ENCODE measurements at regions not wholly inside any gene's neighbourhood (a gene's known extent, or its start where the extent isn't known, plus 50 kb on each side); places are given as distances from the start of the nearest gene placed in this dataset.

DNA sequence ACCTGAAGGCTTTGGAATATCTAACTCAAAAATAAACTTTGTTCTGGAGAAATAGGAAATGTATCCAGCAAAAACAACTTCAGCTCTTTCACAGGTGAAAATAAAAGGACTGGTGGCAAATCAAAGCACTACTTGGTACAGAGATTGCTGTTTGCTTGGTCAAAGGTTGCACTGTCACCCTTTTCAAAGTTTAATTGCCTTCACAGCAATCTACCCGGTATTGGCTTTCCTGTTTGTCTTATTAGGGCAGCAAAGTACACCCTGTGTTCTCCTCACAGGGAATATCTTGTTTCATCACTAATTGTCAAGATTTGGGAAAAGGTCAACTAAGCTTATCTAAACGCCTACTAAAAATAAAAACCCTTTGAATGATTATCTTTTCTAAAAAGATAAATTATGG is 214.1 kb upstream of the ADCY2 start:
- H3K4me3 ChIP-seq, result no peak overlapping the region
- no peaks in the 10 kb centered on the region for H3K36me3 ChIP-seq (ENCODE audit: insufficient read depth in 1 of 2, low read depth in 1 of 2)
- no peak overlapping the region for H3K27ac ChIP-seq
- 19 to 28% (median 19%) methylated on average over 2 of the region's 2 CpGs for WGBS, 3 donors
- no peaks in the 10 kb centered on the region for H3K4me1 ChIP-seq
- TF ChIP-seq, protein P1, sequence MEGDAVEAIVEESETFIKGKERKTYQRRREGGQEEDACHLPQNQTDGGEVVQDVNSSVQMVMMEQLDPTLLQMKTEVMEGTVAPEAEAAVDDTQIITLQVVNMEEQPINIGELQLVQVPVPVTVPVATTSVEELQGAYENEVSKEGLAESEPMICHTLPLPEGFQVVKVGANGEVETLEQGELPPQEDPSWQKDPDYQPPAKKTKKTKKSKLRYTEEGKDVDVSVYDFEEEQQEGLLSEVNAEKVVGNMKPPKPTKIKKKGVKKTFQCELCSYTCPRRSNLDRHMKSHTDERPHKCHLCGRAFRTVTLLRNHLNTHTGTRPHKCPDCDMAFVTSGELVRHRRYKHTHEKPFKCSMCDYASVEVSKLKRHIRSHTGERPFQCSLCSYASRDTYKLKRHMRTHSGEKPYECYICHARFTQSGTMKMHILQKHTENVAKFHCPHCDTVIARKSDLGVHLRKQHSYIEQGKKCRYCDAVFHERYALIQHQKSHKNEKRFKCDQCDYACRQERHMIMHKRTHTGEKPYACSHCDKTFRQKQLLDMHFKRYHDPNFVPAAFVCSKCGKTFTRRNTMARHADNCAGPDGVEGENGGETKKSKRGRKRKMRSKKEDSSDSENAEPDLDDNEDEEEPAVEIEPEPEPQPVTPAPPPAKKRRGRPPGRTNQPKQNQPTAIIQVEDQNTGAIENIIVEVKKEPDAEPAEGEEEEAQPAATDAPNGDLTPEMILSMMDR (IDR thresholded peaks at IDR 0.05), result no peak
- DNase-seq, result no peak
- no peaks in the 10 kb centered on the region for H3K27me3 ChIP-seq (ENCODE audit: insufficient read depth in 3 of 3, low read length in 2 of 3)
- no peaks in the 10 kb centered on the region for H3K9me3 ChIP-seq
- intact Hi-C loops (cut with DNase I), result no loop called here
- ATAC-seq, result no peak

DNA sequence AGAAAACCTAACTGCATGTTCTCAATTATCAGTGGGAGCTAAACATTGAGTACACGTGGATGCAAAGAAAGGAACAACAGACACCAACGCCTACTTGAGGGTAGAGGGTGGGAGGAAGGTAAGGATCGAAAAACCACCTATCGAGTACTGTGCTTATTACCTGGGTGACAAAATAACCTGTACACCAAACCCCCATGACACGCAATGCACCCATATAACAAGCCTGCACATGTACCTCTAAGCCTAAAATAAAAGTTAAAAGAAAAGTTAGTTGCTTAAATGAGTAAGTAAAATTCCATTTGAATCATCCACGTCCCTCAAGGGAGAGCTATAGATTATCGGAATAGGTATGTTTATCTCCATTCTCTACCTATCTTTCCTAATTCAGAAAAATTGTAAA is 210.2 kb upstream of the ADCY2 start:
- 81 to 86% (median 81%) methylated on average over 7 of the region's 7 CpGs for WGBS, 3 donors
- Histone ChIP-seq H3K27ac (no peak overlapping the region), H3K4me3 (no peak overlapping the region), H3K9me3 (no peaks in the 10 kb centered on the region), H3K27me3 (ENCODE audit: insufficient read depth in 3 of 3, low read length in 2 of 3) (no peaks in the 10 kb centered on the region), H3K4me1 (no peaks in the 10 kb centered on the region), H3K36me3 (ENCODE audit: insufficient read depth in 1 of 2, low read depth in 1 of 2) (no peaks in the 10 kb centered on the region)
- ATAC-seq, result no peak
- DNase-seq, result no peak
- intact Hi-C loops (cut with DNase I), result no loop called here
- TF ChIP-seq, protein P1 (IDR thresholded peaks at IDR 0.05), result no peak

DNA sequence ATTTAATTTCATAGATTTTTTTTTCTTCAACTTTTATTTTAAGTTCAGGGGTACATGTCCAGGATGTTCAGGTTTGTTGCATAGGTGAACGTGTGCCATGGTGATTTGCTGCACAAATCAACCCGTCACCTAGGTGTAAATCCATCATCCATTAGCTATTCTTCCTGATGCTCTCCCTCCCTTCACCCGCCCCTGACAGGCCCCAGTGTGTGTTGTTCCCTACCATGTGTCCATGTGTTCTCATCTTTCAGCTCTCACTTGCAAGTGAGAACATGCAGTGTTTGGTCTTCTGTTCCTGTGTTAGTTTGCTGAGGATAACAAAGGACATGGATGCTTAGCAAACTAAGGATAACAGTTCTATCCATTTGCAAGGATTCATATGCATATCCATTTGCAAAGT is 209.1 kb upstream of the ADCY2 start:
- TF ChIP-seq, protein P1 (IDR thresholded peaks at IDR 0.05), result no peak
- 43 to 44% (median 43%) methylated on average over 3 of the region's 3 CpGs for WGBS, 3 donors

DNA sequence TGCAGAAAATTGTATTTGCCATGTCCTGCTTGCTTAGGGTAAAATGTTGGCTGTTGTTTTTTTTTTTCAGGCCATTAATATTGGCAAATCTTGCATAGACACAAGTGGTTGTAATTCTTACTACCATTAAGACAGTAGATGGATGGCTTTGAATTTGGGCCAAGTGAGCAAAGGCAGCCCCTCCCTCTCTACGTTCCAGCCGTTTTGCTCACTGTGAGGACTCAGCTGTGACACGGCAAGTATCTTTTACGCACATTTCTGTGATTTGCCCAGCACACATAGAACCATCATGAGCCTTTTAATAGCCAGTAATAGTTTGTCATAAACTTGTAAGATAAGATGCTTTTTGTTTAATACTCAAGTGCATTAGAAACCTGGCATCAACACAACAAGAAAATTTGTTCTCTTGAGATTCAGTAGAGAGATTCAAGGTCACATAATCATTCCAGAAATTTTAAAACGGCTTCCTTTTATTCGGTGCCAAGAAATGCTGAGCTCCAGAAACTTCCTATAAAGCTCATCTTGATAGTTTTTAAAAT is 205.2 kb upstream of the ADCY2 start:
- H3K36me3 ChIP-seq (ENCODE audit: insufficient read depth in 1 of 2, low read depth in 1 of 2), result no peaks in the 10 kb centered on the region
- no peak overlapping the region for H3K4me3 ChIP-seq
- ATAC-seq (no peak), DNase-seq (no peak)
- H3K9me3 ChIP-seq, result no peaks in the 10 kb centered on the region
- 28 to 31% (median 30%) methylated on average over 6 of the region's 6 CpGs for WGBS, 3 donors
- H3K27ac ChIP-seq, result no peak overlapping the region
- intact Hi-C loops (cut with DNase I), result no loop called here
- no peaks in the 10 kb centered on the region for H3K4me1 ChIP-seq
- H3K27me3 ChIP-seq (ENCODE audit: insufficient read depth in 3 of 3, low read length in 2 of 3), result peaks cover 0 to 7% (median 0%) of the 10 kb centered on the region in 3 donors
- TF ChIP-seq, protein P1 (IDR thresholded peaks at IDR 0.05), result no peak

More for the DNA sequence above, 209.1 kb upstream of the ADCY2 start:
- intact Hi-C loops (cut with DNase I), result no loop called here
- no peak for DNase-seq
- Histone ChIP-seq H3K4me1 (no peaks in the 10 kb centered on the region), H3K4me3 (no peak overlapping the region), H3K36me3 (ENCODE audit: insufficient read depth in 1 of 2, low read depth in 1 of 2) (no peaks in the 10 kb centered on the region), H3K27ac (no peak overlapping the region), H3K27me3 (ENCODE audit: insufficient read depth in 3 of 3, low read length in 2 of 3) (no peaks in the 10 kb centered on the region), H3K9me3 (no peaks in the 10 kb centered on the region)
- no peak for ATAC-seq

GRCh38 chr5:7192016-7192415 is 203.9 kb upstream of the ADCY2 start:
- peaks cover 0 to 7% (median 0%) of the 10 kb centered on the region in 3 donors for H3K27me3 ChIP-seq (ENCODE audit: insufficient read depth in 3 of 3, low read length in 2 of 3)
- no peak for ATAC-seq
- H3K4me3 ChIP-seq, result no peak overlapping the region
- no peaks in the 10 kb centered on the region for H3K9me3 ChIP-seq
- DNase-seq, result no peak
- TF ChIP-seq, protein P1 (IDR thresholded peaks at IDR 0.05), result no peak
- H3K36me3 ChIP-seq (ENCODE audit: insufficient read depth in 1 of 2, low read depth in 1 of 2), result no peaks in the 10 kb centered on the region
- intact Hi-C loops (cut with DNase I), result no loop called here
- H3K4me1 ChIP-seq, result no peaks in the 10 kb centered on the region
- no peak overlapping the region for H3K27ac ChIP-seq
- WGBS, 3 donors, result 64 to 78% (median 68%) methylated on average over 3 of the region's 3 CpGs

Measured in psoas muscle (tissue), 7 donors.